WTC11 (cell line): ENCODE measurements at regions not wholly inside any gene's neighbourhood (a gene's known extent, or its start where the extent isn't known, plus 50 kb on each side); places are given as distances from the start of the nearest gene placed in this dataset.

Source experiments
- ATF1 ChIP-seq: sonication (generic); formaldehyde crosslinking; IDR thresholded peaks from 2 replicates; pipeline ENCODE4 v1.8.1; 2023; ENCODE audit warnings: mild to moderate bottlenecking, moderate library complexity, missing genetic modification reagents
- ESRRA ChIP-seq: sonication (generic); formaldehyde crosslinking; IDR thresholded peaks from 2 replicates; pipeline ENCODE4 v1.8.1; 2022; ENCODE audit warnings: mild to moderate bottlenecking, missing genetic modification reagents, borderline replicate concordance
- MAX ChIP-seq: sonication (generic); formaldehyde crosslinking; IDR thresholded peaks from 2 replicates; pipeline ENCODE4 v1.8.0; 2022; ENCODE audit warnings: mild to moderate bottlenecking, missing genetic modification reagents
- NR3C1 ChIP-seq: sonication (generic); formaldehyde crosslinking; conservative IDR thresholded peaks from 2 replicates; pipeline ENCODE4 v1.8.1; 2023; ENCODE audit warnings: low read depth, mild to moderate bottlenecking, missing genetic modification reagents
- SMAD3 ChIP-seq: sonication (generic); formaldehyde crosslinking; IDR thresholded peaks from 2 replicates; pipeline ENCODE4 v1.8.0; 2022; ENCODE audit warnings: missing genetic modification reagents, mild to moderate bottlenecking, borderline replicate concordance
- TEAD4 ChIP-seq: sonication (generic); formaldehyde crosslinking; IDR thresholded peaks from 2 replicates; pipeline ENCODE4 v1.8.0; 2022; ENCODE audit warnings: mild to moderate bottlenecking, missing genetic modification reagents
- ZNF512 ChIP-seq: sonication (generic); formaldehyde crosslinking; IDR thresholded peaks from 2 replicates; pipeline ENCODE4 v1.8.1; 2022; ENCODE audit warnings: missing genetic modification reagents, borderline replicate concordance
- TF ChIP-seq, protein P1 (sequence below): sonication (generic); formaldehyde crosslinking; IDR thresholded peaks from 2 replicates; pipeline ENCODE4 v1.8.1; 2023; ENCODE audit warnings: mild to moderate bottlenecking, missing genetic modification reagents, moderate library complexity
- TF ChIP-seq, protein P2 (sequence below): fragments of 200-600 bp; IDR thresholded peaks from 2 replicates; pipeline ENCODE4 v1.8.0; 2022; ENCODE audit warnings: antibody characterized with exemption

- TF ChIP-seq MAX (CRISPR knock-in tag) (0 out of 2 replicates have a peak, but pooled peaks have one; percentile 44), ATF1 (no peak), NR3C1 (CRISPR knock-in tag) (no peak), SMAD3 (CRISPR knock-in tag) (peak; percentile 39; the same call in 1 of the 2 replicates), ZNF512 (CRISPR knock-in tag) (no peak), ESRRA (CRISPR knock-in tag) (no peak), TEAD4 (CRISPR knock-in tag) (no peak)
- TF ChIP-seq, protein P1, sequence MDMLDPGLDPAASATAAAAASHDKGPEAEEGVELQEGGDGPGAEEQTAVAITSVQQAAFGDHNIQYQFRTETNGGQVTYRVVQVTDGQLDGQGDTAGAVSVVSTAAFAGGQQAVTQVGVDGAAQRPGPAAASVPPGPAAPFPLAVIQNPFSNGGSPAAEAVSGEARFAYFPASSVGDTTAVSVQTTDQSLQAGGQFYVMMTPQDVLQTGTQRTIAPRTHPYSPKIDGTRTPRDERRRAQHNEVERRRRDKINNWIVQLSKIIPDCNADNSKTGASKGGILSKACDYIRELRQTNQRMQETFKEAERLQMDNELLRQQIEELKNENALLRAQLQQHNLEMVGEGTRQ (CRISPR knock-in tag), result 0 out of 2 replicates have a peak, but pooled peaks have one; percentile 2
- TF ChIP-seq, protein P2, sequence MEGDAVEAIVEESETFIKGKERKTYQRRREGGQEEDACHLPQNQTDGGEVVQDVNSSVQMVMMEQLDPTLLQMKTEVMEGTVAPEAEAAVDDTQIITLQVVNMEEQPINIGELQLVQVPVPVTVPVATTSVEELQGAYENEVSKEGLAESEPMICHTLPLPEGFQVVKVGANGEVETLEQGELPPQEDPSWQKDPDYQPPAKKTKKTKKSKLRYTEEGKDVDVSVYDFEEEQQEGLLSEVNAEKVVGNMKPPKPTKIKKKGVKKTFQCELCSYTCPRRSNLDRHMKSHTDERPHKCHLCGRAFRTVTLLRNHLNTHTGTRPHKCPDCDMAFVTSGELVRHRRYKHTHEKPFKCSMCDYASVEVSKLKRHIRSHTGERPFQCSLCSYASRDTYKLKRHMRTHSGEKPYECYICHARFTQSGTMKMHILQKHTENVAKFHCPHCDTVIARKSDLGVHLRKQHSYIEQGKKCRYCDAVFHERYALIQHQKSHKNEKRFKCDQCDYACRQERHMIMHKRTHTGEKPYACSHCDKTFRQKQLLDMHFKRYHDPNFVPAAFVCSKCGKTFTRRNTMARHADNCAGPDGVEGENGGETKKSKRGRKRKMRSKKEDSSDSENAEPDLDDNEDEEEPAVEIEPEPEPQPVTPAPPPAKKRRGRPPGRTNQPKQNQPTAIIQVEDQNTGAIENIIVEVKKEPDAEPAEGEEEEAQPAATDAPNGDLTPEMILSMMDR, result no peak
Observed at GRCh38 chr4:182142176-182143085, 100.8 kb upstream of the TENM3 start.
